GM21447 (cell line): ENCODE measurements at regions not wholly inside any gene's neighbourhood (a gene's known extent, or its start where the extent isn't known, plus 50 kb on each side); places are given as distances from the start of the nearest gene placed in this dataset.

Experiments used
- ATAC-seq: cut with Tn5 transposase; IDR thresholded peaks from one replicate; pipeline ENCODE4 v1.9.1; 2021; ENCODE audit not compliant: unreplicated experiment

GRCh38 chr11:130787092-130787616, 129.1 kb downstream of the SNX19 start:
- no peak for ATAC-seq

DNA sequence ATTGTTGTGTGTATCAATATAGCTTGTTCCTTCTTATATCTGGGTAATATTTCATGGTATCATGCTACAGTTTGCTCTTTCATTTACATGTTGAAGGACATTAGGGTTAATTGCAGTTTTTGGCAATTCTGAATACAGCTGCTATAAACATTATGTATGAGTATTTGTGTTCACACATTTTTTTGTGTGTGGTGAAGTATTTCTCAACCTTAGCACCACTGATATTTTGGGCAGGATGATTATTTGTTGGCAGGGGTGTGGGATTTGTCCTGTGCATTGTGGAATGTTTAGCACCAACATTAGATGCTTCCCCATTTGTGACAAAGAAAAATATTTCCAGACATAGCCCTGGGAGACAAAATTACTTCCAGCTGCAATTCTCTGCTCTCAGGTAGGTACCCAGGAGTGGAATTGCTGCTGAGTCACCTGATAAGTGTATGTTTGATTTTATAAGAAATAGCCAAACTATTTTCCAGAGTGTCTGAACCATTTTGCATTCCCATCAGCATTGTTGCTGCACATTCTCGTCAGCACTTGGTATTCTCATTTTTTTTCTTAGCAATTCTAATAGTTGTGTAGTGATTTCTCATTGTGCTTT, 128.2 kb downstream of the SNX19 start:
- no peak for ATAC-seq

DNA sequence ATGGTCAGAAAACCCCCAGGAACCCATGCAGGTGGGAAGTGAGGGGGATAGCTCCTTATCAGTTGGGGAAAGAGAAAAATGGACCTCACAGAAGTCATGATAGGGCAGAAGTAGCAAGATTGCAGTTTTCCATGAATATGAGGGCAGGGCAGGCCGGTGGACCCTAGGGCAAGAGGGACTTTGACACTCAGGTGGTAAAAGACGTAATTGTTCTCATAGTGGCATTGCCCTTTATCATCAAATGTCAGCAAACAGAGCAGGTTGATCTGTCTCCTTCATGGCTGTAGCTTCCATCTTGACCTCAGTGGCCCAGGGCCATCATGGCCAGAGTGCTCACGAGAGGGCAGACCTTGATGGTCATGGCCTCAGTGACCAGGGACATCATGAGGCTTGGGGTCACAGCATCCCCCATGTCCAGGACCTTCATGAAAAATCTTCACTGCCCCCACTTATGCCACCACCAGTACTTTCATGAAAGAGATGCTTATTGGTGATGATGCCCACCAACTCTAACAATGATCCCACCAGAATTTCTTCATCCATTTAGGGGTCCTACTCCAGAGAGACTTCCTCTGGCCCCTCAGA, 127.1 kb downstream of the SNX19 start:
- no peak for ATAC-seq

GRCh38 chr11:130790689-130791088, 125.6 kb downstream of the SNX19 start:
- no peak for ATAC-seq

- ATAC-seq, result no peak
Observed at GRCh38 chr11:130792772-130793171, 123.5 kb downstream of the SNX19 start.

DNA sequence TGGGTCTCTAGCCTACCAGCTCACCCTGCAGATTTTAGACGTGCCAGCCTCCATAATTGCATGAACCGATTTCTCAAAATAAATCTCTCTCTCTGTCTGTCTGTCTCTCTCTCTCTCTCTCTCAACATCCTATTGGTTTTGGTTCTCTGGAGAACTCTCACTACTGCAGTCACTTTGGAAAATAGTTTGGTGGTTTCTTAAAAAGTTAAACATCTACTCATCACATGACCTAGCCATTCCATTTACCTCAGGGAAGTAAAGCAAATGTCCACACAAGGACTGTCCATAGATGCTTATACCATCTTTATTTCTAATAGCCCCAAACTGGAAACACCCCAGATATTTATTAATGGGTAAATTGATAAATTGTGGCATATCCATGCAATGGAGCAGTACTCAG, 119.5 kb downstream of the SNX19 start:
- no peak for ATAC-seq

DNA sequence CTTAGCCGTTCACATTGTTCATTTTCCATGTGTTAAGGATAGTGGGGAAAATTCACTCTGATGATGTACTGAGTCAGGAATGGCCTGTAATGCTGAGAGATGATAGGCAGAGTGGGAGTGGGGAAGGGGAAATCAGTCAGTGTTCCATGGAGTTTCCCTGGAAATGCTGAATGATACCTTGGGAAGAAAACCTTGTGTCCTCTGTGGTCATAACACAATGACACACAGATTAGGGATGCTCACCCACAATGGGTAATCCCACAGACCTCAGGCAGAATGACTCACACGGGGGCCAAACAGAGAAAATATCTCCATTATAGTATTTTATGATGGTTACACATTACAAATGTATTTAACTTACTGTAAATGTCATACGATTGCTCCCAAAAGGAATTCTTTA, 118.0 kb downstream of the SNX19 start:
- no peak for ATAC-seq

DNA sequence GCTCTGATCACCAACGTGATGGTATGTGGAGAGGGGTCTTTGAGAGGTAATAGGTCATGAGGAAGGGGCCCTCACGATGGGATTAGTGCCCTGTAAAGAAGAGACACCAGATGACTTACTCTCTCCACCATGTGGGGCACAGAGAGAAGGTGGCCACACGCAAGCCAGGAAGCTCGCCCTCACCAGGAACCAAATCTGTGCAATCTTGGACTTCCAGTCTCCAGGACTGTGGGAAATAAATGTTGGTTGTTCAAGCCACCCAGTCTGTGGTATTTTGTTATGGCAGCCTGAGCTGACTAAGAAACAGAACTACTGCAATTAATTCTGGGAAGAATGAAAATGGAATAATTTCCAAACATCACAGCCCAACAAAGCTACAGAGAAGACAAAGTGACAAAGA, 117.5 kb downstream of the SNX19 start:
- no peak for ATAC-seq

DNA sequence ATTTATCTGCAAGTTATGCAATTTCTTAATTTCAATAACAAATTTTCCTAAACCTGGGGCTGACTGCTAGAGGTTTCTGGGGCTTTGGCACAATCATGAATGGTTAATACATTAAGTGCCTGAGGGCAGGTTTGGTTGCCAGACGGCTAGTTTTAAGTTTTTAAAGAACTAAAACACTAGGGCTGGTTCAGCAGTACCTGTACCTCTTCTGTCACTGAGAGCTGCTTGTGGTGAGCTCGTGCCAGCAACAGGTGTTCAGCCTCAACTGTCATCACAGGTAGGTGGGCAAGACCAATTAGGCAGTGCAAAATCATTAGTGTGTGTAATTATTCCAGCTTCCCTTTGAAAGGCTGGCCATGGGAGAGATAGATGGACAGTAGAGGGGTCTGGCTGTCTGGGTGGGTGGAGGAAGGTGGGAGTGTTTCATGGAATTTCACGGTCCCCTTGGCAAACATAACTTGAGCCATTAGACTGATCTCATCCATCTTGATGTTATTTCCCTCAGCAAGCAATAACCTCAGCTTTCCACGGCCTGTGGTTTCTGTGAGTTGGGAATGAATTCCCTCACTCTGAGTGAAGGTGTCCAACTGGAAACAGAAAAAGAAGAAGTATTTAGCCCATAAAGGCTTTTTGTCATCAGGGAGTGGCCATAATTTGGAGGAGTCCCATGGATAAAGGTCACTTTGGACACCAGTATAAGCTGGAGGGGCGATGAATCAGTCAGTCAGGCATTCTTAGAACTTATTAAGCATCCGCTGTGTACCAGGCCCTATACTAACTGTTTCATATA, 114.8 kb downstream of the SNX19 start:
- no peak for ATAC-seq

- ATAC-seq, result no peak
Observed at GRCh38 chr11:130802567-130802966, 113.7 kb downstream of the SNX19 start.

DNA sequence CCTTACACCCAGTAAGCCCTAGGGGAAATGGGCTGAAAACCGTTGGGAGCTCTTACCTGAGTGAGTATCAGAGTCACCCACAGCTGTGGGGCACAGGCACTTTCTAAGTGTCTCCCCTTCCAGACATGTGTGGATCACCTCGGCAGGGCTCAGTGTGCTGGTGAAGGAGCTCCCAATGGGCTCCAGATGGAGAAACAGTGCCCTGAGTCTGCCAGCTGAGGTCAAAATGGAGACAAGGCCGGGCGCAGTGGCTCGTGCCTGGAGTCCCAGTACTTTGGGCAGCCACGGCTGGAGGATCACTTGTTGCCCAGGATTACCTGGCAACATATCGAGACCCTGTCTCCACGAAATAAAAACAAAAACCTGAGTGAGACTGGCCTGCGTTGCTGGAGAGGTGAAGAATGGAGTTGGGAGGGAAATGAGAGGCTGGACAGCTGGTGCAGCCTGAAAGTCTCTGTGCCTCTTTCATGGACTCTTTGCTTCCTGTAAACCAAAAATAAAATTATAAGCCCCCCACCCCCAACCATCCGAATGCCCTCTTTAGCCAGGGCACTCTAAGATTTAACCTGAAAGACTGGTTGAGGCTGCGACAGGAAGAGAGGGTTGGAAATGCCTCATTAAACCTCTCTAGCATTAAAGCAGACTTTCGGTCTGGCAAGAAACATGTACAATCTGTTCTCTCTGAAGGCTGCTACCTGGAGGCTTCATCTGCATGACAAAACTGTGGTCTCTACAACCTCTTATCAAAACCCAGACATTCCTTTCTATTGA, 111.8 kb downstream of the SNX19 start:
- no peak for ATAC-seq

- no peak for ATAC-seq
Observed at GRCh38 chr11:130806746-130807145, 109.5 kb downstream of the SNX19 start.

GRCh38 chr11:130808541-130808940, 107.7 kb downstream of the SNX19 start:
- ATAC-seq, result no peak

- ATAC-seq, result no peak
Observed at GRCh38 chr11:130813196-130813595, 103.1 kb downstream of the SNX19 start.

GRCh38 chr11:130813638-130814037, 102.6 kb downstream of the SNX19 start:
- ATAC-seq, result no peak

DNA sequence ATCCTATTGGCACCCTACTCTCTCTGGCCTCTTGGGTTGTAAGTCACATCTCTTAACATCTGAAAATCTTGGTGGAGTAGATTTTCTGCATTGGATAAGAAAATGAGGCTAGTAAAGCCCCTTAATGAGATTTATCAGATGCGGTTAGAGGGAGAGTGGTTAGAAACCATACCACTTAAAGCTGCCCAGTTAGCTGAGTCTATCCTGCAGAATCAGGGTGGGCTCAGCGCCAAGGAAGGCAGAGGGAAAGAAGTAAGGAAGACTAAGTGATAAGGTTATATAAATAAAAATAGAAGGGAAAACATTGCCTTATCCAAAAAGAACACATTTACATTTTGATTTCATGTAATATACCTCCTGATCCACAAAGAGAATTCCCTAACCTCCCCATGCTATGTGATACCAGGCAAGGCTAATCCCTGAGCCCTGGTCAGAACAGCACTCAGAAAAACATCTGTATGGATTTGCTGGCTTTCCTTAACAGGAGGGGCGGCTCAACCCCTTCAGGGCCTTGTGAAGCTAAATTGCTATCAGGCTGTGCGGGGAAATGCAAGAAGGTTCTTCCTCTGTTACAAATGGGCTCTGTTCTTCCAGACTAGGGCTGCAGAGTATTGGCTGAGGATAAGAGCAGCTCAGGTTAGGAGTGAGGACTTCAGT, 101.7 kb downstream of the SNX19 start:
- ATAC-seq, result no peak

GRCh38 chr11:130815097-130815802, 101.0 kb downstream of the SNX19 start:
- no peak for ATAC-seq

DNA sequence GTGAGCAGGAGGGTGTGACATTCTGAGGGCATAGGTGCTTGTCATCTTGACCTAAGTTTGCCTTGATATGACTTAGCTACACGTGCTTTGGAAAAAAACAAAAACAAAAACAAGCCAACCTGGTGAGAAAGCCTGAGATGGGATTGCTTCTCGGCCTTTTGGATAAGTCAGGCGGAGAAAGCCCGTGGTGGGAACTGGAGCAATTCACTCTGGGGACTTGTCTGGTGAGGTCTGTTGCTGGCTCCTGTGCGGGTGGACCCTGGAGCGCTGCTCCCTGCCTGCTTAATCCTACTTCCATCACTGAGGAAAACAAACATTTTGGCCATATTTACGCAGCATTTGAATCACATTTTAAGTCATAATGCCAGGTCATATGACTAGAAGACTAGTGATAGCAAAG, 100.3 kb downstream of the SNX19 start:
- ATAC-seq, result no peak

DNA sequence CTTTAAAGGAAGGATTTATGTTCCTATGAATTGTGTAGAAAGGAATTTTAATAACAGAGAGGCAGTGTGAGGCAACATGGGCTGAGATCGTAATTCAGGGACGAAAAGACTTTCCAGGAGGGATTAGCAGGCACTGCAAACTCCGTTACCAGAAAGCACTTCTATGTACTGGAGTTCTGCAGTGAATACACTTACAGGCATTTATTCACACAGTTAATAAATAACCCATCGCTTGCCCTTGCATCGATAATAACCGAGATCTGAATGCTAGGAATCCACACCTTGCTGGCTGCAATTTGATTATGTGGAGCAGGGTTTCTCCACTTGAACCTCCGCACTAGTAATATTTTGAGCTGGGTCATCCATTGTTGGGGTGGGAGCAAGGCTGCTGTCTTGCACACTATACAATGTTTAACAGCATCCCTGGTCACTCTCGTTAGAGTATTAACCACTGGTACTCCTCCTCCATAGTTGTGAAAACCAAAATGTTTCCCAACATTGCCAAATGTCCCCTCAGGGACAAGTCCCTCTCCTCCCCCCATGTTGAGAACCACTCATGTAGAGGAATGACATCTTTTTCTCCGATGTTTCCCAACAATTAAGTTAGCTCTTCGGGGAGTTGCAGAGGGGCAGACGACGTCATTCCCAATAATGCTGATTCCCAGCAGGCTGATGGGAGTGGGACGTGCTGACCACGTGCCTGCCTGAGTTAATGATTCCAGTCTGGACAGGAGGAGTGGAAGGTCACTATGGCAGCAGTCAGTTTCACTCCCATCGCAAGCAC, 99.5 kb downstream of the SNX19 start:
- ATAC-seq, result no peak
